K562 (cell line): ENCODE measurements at regions not wholly inside any gene's neighbourhood (a gene's known extent, or its start where the extent isn't known, plus 50 kb on each side); places are given as distances from the start of the nearest gene placed in this dataset.
A peak's percentile ranks its signal among the peaks of the same experiment; 100 is the strongest.
"Not testable (repeated sequence)": the region's sequence is repeated elsewhere in the genome, so short reads cannot be mapped to it uniquely, and the experiment has no call there.

Source experiments
- ATAC-seq: fragments of 200-7000 bp; cut with Tn5 transposase; 3 replicates; pipeline ENCODE4 v1.9.1; 2020; ENCODE audit warnings: moderate library complexity
- BruUV-seq: library from RNA; stranded (reverse); fragments of 400-500 nt; replicated peaks from 2 replicates; lab custom pipeline; 2021; lab: Mats Ljungman, UMichigan
- CTCF ChIA-PET: fragments of 300-600 bp; formaldehyde crosslinking; extraction: SDS; loops from one replicate; lab custom pipeline; 2021; ENCODE audit warnings: low intra/inter-chr PET ratio; lab: Yijun Ruan, JAX
- POLR2A ChIA-PET: fragments of 300-600, 350-650 bp; sonication (Branson Sonifier 250); formaldehyde crosslinking; extraction: SDS; loops from one replicate; lab custom pipeline; 2021; ENCODE audit warnings: antibody characterized with exemption, inconsistent platforms; lab: Yijun Ruan, JAX
- DNase-seq, 4 experiments: peaks; one replicate each; pipeline versions ENCODE4 v3.0.0 to v3.0.0-alpha.2; 2011 to 2018; ENCODE audit warnings: low spot score in 3 of 4, mixed read lengths in 3 of 4; ENCODE audit errors: extremely low read depth in 1 of 4
- FAIRE-seq: peaks from 2 replicates; lab custom pipeline; 2011; peaks lifted over from hg19 to GRCh38; lab: Jason Lieb, UNC
- H2AFZ ChIP-seq: 2 replicates; pipeline ENCODE4 v1.6.0; 2011; ENCODE audit warnings: low read depth, low read length, control low read depth, inconsistent platforms
- H3K27ac ChIP-seq: fragments of 200-600 bp; 3 replicates; pipeline ENCODE4 v1.8.0; 2011; ENCODE audit warnings: low read depth, mild to moderate bottlenecking, control low read depth, inconsistent platforms, low read length, moderate library complexity, mixed read lengths; ENCODE audit errors: extremely low read depth
- H3K27me3 ChIP-seq, 2 experiments: fragments of 300-600 bp in 1 of 2; 2 replicates in 1 of 2; 3 replicates in 1 of 2; pipeline versions ENCODE4 v1.6.0 to v1.8.0; 2011; ENCODE audit warnings: inconsistent platforms in 2 of 2, low read length in 2 of 2, mild to moderate bottlenecking in 1 of 2, mixed read lengths in 1 of 2, moderate library complexity in 1 of 2; ENCODE audit not compliant: control insufficient read depth in 2 of 2, insufficient read depth in 2 of 2
- H3K36me3 ChIP-seq: fragments of 300-600 bp; 3 replicates; pipeline ENCODE4 v1.8.0; 2011; ENCODE audit warnings: mild to moderate bottlenecking, low read length, inconsistent platforms; ENCODE audit not compliant: control insufficient read depth, insufficient read depth
- H3K4me1 ChIP-seq, 2 experiments: fragments of 200-600 bp in 1 of 2; replicated peaks in 1 of 2; 2 replicates in 1 of 2; 3 replicates in 1 of 2; pipeline versions ENCODE4 v1.5.1 to v1.8.0; 2011; ENCODE audit warnings: inconsistent platforms in 2 of 2, low read length in 2 of 2, mild to moderate bottlenecking in 1 of 2, mixed read lengths in 1 of 2, moderate library complexity in 1 of 2; ENCODE audit not compliant: control insufficient read depth in 2 of 2, insufficient read depth in 2 of 2
- H3K4me2 ChIP-seq: 2 replicates; pipeline ENCODE4 v1.6.1; 2011; ENCODE audit warnings: low read length, control low read depth, inconsistent platforms, mixed read lengths; ENCODE audit not compliant: insufficient read depth
- H3K4me3 ChIP-seq: fragments of 200-600 bp; sonication (generic), shearing (Covaris generic); 2 replicates; pipeline ENCODE4 v1.5.1; 2016; ENCODE audit warnings: control low read depth, inconsistent platforms
- H3K79me2 ChIP-seq: fragments of 200-600 bp; 3 replicates; pipeline ENCODE4 v1.8.0; 2011; ENCODE audit warnings: low read length, inconsistent platforms; ENCODE audit not compliant: control insufficient read depth, insufficient read depth
- H3K9ac ChIP-seq, 2 experiments: 2 replicates each; pipeline versions ENCODE4 v1.6.0 to v1.6.1; 2011; ENCODE audit warnings: low read depth in 2 of 2, low read length in 2 of 2, control low read depth in 1 of 2, inconsistent platforms in 1 of 2, mild to moderate bottlenecking in 1 of 2, mixed read lengths in 1 of 2; ENCODE audit not compliant: insufficient read depth in 1 of 2
- H3K9me1 ChIP-seq: one replicate; pipeline ENCODE4 v1.6.0; 2011; ENCODE audit warnings: inconsistent platforms, mild to moderate bottlenecking, low read length, moderate library complexity; ENCODE audit not compliant: control insufficient read depth, insufficient read depth
- H3K9me3 ChIP-seq: replicated peaks from 2 replicates; pipeline ENCODE4 v1.5.1; 2011; ENCODE audit warnings: low read depth, low read length, inconsistent platforms; ENCODE audit not compliant: control insufficient read depth, insufficient read depth
- H4K20me1 ChIP-seq: replicated peaks from 2 replicates; pipeline ENCODE4 v1.6.1; 2011; ENCODE audit warnings: low read length, inconsistent platforms, mixed read lengths; ENCODE audit not compliant: control insufficient read depth, insufficient read depth
- ZBTB33 ChIP-seq: sonication (generic); formaldehyde crosslinking; IDR thresholded peaks from 2 replicates; pipeline ENCODE4 v1.8.1; 2023; ENCODE audit warnings: mild to moderate bottlenecking, missing genetic modification reagents
- WGBS: fragments of 100-300 bp; shearing (Covaris generic); methylation state at CpG from one replicate; pipeline ENCODE4 v1.1.6; 2016; ENCODE audit warnings: low coverage, mixed read lengths; ENCODE audit not compliant: insufficient coverage; ENCODE audit errors: missing lambda C conversion rate; 5-methylcytosine and 5-hydroxymethylcytosine counted together
- in situ Hi-C: fragments of 300-500 bp; cut with MboI; formaldehyde crosslinking; loops from 4 replicates; pipeline ENCODE4 v1.15.0; 2018; ENCODE audit warnings: inconsistent platforms, mixed read lengths
- intact Hi-C: fragments of 100-400 bp; cut with micrococcal nuclease; formaldehyde crosslinking; loops from 2 replicates; pipeline ENCODE4 v1.14.2; 2022

GRCh38 chr3:143175940-143176894, 56.6 kb downstream of the CHST2 start:
- FAIRE-seq, H3K9ac ChIP-seq, DNase-seq, POLR2A ChIA-PET, in situ Hi-C loops, H3K27ac ChIP-seq, BruUV-seq, H3K9me3 ChIP-seq, H3K4me1 ChIP-seq, H2AFZ ChIP-seq, H3K36me3 ChIP-seq, H3K79me2 ChIP-seq, H3K4me3 ChIP-seq, H4K20me1 ChIP-seq, H3K9me1 ChIP-seq, CTCF ChIA-PET, H3K27me3 ChIP-seq, intact Hi-C loops, H3K4me2 ChIP-seq: not testable (repeated sequence)
- 93% methylated on average over 9 of the region's 47 CpGs for WGBS
- peak; percentile 42; the same call in 1 of the 3 replicates for ATAC-seq
- peak; percentile 78; the same call in 1 of the 2 replicates for TF ChIP-seq ZBTB33
